NCI-H2196 treated with DMSO at 0.1 percent for 48 hours (cell line): ENCODE measurements at regions not wholly inside any gene's neighbourhood (a gene's known extent, or its start where the extent isn't known, plus 50 kb on each side); places are given as distances from the start of the nearest gene placed in this dataset.
"Not testable (repeated sequence)": the region's sequence is repeated elsewhere in the genome, so short reads cannot be mapped to it uniquely, and the experiment has no call there.

Source experiments
- DNase-seq: peaks from one replicate; lab custom pipeline; 2025; ENCODE audit not compliant: unreplicated experiment; lab: John Stamatoyannopoulos, UW

DNA sequence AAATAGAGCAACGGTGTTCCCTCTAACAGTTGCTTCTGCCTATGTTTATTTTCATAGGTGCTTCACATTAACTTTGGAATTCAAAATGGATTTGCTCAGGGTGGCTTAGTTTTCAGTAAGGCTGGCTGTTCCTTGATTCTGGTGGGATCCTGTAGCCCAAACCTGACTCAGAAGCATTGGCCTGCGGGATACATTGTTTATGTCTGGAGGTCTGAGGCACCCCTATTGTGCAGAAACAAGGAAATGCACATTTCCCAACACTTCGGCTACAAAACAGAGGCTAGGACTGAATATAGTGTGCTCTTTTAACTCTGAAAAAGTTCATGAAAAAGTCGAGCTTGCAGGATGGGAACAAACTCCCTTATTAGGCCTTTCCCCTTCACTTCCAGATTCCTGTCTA lies 133.8 kb upstream of the F3 start:
- DNase-seq, result no peak

DNA sequence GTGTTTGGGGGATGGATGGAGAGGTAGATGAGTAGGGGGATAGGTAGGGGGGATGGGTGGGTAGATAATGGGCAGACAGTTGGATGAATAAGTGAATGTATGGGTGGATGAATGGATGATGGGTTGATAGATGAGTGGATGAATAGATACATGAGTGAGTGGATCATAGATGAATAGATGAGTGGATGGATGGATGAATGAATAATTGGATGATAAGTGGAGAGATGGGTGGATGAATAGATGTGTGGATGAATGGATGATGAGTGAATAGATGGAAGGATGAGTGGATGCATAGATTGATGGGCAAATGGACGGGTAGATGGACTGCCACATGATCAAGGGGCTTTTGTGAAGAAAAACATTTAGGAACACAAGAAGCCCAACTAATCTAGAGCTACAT lies 133.3 kb upstream of the F3 start:
- no peak for DNase-seq

DNA sequence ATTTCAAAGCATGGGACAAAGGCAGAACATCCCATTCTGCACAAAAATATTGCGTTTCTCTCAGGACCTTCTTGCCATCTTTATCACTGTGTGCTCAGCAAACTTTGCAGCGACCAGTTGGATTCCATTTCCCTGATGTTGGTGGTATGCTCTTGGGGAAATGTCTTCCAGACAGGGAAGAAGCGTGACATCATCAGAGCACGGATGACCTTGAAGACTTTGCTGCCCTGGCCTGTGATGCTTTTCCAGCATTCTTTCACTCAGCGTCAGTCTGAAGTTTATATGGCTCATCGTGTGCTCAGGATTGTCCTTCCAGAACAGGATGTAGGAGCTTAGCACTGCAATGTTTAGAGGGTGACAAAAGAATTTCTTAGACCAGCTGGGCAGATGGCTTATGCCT lies 131.4 kb upstream of the F3 start:
- no peak for DNase-seq

DNA sequence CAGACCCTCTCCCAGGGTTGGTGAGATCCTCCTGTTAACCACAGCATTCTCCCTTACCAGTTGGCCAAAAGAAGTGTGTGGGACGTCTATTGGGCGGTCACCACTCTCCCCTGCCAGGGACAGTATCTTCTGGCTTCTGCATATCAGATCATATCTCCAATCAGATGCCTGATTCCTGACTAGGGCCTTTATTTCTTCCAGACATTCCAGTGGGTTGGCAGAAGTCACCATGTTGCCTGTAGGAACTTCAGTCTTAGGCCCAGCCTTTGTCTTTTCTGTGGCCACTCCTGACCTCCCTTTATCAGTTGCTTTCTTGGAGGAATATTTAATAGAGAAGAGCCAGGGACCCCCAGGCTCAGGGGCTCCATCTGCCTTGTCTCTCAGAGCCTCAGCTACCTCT lies 130.4 kb upstream of the F3 start:
- no peak for DNase-seq

DNA sequence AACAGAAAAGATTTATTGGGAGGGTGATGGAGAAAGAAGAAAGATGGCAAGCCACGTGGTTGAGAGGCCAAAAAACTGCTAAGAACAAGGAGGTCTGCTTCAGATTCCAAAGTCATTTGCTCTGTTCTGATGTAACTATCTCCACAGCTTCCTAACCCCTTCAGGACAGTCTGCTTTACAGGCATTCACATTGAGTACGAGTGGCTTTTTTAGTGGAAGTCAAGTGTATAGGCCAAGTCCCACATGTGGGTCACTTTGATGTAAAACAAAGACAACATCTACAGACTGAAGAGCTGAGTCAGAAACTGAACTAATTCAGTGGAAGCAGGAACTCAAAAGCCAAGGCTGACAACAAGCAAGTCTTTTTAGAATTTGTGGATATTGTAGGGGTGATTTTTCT lies 128.7 kb upstream of the F3 start:
- no peak for DNase-seq

DNA sequence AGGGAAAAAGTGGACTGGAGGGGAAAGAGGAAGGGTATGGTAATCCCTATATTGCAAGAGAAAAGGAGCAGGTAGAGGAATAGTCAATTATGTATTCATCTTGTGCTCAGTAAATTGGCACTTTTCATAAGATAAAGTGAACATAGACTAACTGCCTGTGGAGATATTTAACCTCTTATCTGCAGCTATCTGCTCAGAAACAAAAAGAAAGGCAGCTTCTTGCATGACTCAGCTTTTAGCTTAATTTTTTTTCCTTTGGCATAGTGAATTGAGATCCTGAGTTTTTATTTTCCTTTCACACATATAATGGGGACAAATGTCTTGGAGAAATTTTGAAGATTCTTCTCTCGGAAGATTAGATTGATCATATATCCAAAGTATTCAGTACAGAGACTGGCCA lies 127.6 kb upstream of the F3 start:
- DNase-seq, result no peak

DNA sequence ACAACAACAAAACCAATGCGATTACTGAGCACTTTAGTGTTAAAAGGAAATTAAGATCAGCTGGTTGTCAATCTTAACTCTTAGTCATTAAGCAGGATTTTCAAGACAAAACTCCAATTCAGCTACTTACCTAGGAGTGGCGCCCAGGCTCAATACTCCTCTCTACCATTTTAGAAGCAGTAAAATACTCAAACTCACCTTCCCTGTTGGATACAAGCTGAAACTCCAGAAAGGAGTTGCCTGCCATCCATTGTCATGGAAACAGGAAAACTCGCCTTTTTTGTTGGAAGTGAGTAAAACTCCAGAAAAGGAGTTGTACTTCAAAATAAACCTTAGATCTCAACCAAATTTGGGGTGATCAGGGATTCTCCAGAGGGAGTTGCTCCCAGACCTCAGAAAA lies 127.0 kb upstream of the F3 start:
- no peak for DNase-seq

DNA sequence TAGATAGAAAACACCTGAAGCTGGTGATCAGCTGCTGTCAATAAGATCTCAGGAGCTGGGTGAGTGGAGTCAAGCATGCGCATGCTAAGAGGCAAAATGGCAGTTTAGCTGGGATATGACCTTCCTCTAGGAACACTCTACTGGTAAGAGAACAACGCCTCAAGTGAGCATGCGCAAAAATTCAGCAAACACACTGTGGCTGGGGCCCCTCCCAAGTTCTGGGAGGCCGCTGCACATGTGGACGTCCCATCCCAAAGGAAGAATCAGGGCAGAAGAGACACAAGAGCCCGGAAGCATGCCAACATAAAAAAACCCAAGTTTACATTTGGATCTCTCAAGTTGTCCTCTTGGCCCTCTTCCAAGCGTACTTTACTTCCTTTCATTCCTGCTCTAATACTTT lies 126.3 kb upstream of the F3 start:
- no peak for DNase-seq

DNA sequence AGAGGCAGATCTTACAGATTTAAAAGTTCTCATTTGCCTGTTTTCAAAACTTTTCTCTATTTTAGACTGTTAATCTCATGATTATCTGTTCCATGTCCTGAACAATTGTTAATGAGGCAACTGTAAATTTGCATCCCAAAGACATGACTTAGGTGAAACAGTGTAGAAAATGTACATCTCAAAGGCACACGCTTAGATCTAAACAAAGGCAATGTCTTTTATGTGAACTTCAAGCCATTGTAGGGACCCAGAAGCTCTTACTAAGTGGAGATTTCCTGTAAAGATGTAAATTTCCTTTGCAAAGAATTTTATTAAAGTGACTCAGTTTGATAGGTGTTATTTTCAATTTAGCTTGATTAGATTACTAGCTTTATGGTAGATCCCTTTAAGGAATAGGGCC lies 125.2 kb upstream of the F3 start:
- DNase-seq, result no peak

DNA sequence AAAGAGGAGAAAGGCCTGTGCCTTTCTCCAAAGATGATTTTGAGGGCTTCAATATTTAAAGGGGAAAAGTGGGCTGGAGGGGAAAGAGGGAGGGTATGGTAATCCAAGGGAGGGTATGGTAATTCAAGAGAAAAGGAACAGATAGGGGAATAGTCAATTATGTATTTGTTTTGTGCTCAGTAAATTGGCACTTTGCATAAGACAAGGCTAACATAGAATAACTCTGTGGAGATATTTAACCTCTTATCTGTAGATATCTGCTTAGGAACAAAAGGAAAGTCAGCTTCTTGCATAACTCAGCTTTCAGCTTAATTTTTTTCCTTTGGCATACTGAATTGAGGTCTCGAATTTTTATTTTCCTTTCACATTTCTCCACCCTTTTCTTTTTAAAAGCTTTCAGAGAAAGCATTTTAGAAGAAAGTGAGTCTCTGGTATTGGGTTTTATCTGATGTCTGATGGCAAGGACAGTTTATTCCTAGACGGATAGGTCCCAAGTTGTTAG lies 119.9 kb upstream of the F3 start:
- no peak for DNase-seq

DNA sequence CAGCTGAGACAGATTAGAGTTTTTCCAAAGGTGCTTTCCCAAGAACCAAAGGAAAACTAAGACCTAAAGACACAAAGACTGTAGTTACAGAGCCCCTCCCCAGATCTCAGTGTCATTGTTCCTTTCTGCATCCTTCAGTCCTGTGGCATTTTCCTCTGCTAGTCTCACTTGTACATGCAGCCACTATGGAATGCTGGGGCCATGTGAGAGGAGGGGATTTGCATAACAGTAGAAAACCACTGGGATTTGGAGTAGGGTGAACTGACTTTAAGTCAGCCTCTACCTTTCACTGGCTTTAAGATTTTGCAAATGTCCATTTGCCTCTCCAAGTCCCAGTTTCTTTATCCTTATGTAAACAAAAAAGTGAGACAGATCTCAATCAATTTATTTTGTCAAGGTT lies 119.4 kb upstream of the F3 start:
- no peak for DNase-seq

DNA sequence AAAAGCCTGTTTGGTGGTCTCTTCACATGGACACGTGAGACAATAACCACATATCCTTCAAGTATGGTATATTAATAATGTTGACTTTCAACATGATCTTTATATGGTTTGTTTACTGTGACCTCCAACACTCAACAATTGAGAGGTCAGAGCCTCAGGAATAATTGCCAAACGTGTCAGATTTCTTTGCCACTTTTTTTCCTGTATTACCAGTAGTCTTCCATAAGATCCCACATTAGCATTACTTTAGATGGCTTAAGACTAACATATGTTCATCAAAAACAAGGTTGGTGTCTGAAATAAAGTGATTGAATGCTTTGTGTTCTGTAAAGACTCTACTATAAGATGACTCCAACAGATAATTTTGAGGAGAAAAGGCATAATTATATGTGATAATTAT lies 118.7 kb upstream of the F3 start:
- no peak for DNase-seq

DNA sequence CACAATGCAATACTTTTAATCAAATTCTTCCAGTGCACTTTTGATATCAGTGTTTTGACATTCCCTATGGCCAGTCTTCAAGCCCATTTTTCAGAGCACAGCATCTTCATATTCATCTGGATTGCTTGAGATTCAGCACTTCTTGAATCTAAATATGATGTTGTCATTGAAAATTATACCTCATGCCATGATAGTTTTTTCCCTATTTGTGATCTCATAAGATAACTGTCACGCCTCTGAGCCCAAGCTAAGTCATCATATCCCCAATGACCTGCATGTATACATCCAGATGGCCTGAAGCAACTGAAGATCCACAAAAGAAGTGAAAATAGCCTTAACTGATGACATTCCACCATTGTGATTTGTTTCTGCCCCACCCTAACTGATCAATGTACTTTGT lies 117.6 kb upstream of the F3 start:
- DNase-seq, result not testable (repeated sequence)

DNA sequence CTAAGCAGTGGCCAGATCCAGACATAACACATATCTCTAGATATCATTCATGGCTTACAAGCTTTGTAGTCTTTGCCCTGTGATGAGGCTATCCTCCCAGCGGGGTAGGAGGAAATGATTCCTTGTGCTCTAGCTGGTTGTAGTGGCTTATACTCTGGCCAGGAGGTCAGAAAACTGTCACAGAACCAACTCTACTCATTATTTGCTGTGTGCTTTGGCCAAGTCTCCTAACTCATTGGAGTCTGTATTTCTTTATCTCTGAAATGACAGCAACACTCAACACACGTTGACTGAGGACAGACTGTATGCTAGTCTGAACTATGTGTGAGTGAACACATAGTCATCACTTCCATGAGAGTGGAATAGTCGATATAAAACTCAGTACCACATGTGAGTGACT lies 116.7 kb upstream of the F3 start:
- no peak for DNase-seq

DNA sequence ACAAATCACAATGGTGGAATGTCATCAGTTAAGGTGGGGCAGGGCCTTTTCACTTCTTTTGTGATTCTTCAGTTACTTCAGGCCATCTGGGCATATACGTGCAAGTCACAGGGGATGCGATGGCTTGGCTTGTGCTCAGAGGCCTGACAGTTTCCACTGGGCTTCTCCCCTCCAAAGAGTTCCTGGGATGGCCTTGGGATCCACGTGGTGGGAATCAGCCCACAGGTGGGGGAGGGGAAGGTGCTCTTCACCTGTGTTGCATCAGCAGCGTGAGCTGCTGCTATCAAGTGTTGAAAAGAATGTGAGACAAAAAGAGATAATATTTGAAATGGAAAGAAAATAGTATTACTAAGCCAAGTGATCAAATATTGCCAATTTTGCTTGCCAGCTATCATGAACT lies 116.2 kb upstream of the F3 start:
- not testable (repeated sequence) for DNase-seq

DNA sequence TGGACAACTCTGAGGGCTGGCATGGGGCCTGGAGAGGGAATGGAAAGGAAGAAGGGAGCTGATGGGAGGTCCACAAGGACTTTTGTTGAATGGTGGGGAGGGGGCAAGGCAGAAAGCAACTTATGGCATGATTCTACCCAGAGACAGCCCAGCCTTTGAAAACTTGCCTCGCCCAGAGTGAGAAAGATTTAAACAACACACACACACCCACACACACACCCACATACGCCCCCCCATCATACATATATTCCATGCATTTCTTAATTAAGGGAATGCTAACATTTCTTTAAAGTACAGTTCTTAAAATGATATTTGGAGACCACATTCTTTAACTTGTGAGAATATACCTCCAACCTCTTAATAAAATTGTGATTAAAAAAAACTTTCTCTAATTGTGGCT lies 115.4 kb upstream of the F3 start:
- no peak for DNase-seq

DNA sequence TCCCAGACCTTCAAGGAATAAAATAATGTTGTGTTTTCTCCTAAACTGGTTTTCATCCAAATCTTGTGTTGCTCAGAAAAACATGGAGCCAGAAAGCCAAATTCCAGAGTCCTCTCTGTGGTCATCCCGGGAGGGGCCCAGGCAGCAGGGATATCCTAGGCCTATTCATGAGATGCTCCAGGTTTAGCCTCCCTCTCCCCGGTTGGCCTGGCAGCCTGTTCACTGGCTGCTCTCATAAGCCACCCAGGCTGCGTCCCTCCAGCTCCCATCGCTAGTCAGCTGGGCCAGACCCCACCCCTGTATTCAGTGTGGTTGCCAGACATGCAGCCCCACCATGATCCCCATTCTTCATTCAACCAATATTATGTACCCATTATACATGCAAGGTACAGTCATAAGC lies 113.4 kb upstream of the F3 start:
- DNase-seq, result no peak

DNA sequence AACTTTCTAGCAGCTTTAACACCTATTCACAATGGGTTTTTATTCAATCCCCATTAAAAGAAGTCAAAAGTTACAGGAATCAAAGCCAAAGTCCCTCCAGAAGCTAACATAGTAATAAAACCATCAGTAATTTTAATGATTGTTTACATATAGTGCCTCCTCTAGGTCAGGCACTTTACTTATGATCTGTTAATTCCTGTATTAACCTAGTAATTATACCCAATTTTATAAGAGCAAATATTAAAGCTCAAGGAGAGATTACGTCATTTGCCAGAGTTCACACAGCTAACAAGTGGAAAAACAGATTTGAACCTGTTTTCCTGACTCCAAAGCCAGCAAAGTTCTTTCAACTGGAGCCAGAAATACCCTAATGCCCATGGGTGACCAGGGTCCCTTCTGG lies 112.9 kb upstream of the F3 start:
- DNase-seq, result no peak

DNA sequence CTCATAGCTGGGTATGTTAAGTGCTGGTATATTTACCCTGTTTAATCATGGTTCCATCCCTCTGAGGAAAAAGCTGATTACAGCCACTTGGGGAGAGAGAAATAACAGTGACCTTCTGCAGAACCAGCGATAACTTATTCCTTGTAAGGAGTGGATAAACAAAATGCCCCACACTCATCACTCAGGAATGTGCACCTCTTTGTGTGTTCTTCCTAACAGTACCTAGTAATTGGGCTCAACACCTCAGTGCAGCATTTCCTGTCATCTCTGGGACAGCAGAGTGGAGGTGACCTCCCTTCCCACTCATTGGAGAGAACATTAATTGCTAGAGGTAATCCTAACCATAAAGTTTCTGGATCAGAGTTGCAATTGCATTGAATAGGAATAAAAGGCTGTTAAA lies 112.5 kb upstream of the F3 start:
- DNase-seq, result no peak

DNA sequence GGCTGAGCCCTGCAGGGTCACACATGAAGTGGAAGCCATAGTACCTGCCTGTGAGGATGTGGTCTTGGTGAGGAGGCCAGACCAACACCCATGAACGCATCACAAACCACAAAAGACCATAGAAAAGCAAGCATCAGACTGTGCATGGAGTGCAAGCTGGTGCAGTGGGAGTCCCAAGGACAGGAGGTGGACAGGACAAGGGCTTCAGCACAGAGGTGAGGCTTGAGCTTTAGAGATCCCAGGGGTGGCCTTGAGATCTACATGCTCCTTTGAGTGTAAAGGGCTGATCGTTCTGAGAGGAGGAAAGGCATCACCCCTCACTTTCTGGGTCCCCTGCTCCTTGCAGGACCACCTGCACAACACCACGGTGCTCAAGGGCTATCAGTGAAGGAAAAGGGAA lies 111.9 kb upstream of the F3 start:
- no peak for DNase-seq

DNA sequence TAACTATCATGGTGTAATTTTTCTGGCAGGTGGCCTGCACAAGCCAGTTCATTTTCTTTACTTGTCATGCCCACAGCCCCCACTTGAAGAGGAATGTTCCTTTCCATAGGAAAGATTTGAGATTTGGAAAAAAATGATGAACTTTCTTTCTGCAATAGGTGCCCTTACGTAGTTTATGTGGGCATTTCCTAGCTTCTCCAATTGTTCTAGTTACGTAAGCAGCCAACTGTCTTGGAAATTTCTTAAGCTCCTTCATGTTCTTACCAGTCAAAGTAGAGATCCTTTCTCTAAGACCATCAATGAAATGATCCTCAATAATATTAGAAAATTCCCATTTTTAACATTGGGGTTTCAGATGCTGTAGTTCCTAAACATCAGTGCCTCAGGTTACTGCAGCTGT lies 109.5 kb upstream of the F3 start:
- DNase-seq, result no peak

DNA sequence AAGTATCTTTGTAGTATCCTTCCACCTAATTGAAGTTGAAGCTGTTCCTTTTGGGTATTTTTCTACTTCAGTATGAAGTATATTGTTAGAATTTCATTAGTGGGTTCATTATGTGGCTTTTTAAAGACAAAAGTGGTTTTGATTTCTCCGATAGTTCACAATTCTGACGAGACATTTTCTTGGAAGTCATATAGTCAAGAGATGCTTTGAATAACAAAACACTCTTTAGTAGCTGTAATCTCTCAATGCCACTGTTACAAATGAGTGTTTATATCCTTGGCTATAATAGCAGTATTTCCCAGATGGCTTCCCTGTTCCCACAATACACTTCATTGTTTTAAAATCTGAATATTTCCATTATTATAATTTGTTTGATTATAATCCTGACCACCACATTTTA lies 108.7 kb upstream of the F3 start:
- no peak for DNase-seq

DNA sequence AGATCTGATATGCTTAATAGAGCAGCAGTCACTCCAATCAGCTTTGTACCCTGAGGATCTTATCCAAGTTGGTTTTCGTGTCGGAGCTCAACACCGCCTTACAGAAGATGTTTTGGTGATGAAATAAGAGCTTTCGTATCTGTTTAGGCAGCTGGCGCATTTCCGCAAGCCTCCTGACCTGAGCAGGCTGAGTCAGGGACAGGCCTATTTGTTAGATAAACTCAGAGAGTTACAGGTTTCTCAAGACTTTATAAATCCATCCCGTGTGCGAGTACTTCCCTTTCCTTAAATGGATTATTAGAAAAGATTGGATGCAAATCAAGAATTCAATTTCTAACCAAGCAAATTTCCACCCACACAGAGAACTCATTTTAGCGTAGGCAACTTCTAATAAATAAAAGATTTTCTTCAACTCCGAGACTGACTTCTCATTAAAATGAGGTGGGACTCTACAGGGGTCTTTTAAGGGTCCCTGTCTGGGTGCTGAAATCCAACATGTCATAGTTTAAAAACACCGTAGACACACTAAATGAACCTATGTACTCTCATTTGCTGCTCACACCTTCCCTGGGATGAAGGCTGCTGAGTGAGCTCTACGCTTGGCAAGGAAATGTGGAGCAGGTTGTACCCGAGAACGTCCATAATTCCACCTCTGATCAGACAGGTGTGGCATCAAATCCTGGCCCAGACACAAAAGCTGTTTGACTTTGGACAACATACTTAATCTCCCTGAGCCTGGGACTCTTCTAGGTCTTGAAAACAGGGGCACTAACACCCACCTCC lies 106.9 kb upstream of the F3 start:
- no peak for DNase-seq
